ENCODE measurements at regions not wholly inside any gene's neighbourhood (a gene's known extent, or its start where the extent isn't known, plus 50 kb on each side); places are given as distances from the start of the nearest gene placed in this dataset.

DNA sequence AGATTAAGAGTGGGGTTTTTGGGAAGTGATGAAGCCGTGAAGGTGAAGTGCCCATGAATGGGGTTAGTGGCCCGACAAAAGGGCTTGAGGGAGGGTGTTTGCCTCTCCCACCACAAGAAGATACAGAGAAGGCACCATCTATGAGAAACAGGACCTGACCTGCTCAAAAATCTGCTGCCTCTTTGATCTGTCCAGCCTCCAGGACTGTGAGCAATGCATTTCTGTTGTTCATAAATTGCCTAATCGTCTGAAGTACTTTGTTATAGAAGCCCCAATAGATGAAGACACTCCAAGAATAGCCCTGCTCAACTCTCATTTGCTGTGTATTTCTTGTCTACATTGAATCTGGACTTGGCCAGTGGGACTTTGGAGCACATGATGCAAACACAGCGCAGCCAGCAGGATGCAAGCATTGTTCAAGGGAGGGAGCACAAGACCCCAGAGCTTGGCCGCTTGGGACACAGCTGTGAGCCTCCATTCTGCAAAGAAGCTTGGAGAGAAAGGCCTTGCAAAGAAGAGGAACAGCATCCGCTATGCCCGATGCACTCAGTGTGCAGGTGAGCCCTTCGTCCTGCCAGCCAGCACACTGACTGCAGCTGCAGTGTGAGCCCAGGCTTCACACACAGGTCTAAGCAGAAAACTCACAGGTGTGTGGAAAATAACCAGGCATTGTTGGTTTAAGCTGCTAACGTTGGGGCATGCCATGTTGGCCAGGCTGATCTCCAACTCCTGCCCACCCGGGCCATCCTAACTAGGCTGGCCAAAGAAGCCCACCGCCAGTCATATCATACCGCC is 73.2 kb upstream of the KLF6 start:
- Mint-ChIP-seq H3K4me1 (peaks cover 0 to 13% (median 0%) of the 10 kb centered on the region in 7 donors), H3K9me3 (no peaks in the 10 kb centered on the region), H3K36me3 (peaks cover 0 to 3% (median 0%) of the 10 kb centered on the region in 5 donors), H3K27ac (no peak overlapping the region), H3K4me3 (no peak overlapping the region), H3K27me3 (no peaks in the 10 kb centered on the region)
- Histone ChIP-seq H3K4me3 (ENCODE audit: low read length) (no peak overlapping the region), H3K4me1 (ENCODE audit: control insufficient read depth in 2 of 2, insufficient read depth in 2 of 2, low read length in 2 of 2) (no peaks in the 10 kb centered on the region), H3K27me3 (ENCODE audit: control insufficient read depth in 2 of 2, insufficient read depth in 2 of 2, low read length in 2 of 2) (no peaks in the 10 kb centered on the region), H3K36me3 (ENCODE audit: control insufficient read depth in 2 of 3, insufficient read depth in 3 of 3, low read length in 3 of 3) (no peaks in the 10 kb centered on the region), H3K9me3 (ENCODE audit: control insufficient read depth in 2 of 3, low read length in 3 of 3) (no peaks in the 10 kb centered on the region), H3K27ac (ENCODE audit: low read depth, low read length) (no peak overlapping the region)
- DNase-seq: no peak
- ChIA-PET CTCF (no interaction called here), POLR2A (no interaction called here)
- ATAC-seq: no peak
- intact Hi-C loops (cut with micrococcal nuclease): no loop called here

DNA sequence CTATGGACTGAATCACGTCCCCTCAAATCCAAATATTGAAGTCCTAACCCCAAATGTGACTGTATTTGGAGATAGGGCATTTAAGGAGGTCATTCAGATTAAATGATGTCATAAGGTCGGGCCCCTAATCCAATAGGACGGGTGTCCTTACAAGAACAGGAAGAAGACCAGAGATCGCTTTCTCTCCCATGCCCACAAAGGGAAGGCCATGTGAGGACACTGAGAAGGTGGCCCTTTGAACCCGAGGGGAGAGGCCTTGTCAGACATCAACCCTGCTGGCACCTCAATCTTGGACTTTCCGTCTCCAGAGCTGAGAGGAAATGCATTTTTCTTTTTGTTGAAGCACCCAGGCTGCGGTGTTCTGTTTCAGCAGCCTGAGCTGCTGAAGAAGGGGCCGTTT is 72.3 kb upstream of the KLF6 start:
- Mint-ChIP-seq H3K4me3 (no peak overlapping the region), H3K27ac (no peak overlapping the region), H3K27me3 (no peaks in the 10 kb centered on the region), H3K36me3 (peaks cover 0 to 3% (median 0%) of the 10 kb centered on the region in 5 donors), H3K4me1 (peaks cover 0 to 17% (median 2%) of the 10 kb centered on the region in 7 donors), H3K9me3 (no peaks in the 10 kb centered on the region)
- no peaks in the 10 kb centered on the region for H3K36me3 ChIP-seq (ENCODE audit: control insufficient read depth in 2 of 3, insufficient read depth in 3 of 3, low read length in 3 of 3)
- H3K9me3 ChIP-seq (ENCODE audit: control insufficient read depth in 2 of 3, low read length in 3 of 3): no peaks in the 10 kb centered on the region
- ATAC-seq (no peak), DNase-seq (no peak)
- no peak overlapping the region for H3K4me3 ChIP-seq (ENCODE audit: low read length)
- ChIA-PET POLR2A (no interaction called here), CTCF (no interaction called here)
- no peaks in the 10 kb centered on the region for H3K27me3 ChIP-seq (ENCODE audit: control insufficient read depth in 2 of 2, insufficient read depth in 2 of 2, low read length in 2 of 2)
- H3K4me1 ChIP-seq (ENCODE audit: control insufficient read depth in 2 of 2, insufficient read depth in 2 of 2, low read length in 2 of 2): peaks cover 2 to 3% of the 10 kb centered on the region in 2 donors
- H3K27ac ChIP-seq (ENCODE audit: low read depth, low read length): no peak overlapping the region
- intact Hi-C loops (cut with micrococcal nuclease): no loop called here

DNA sequence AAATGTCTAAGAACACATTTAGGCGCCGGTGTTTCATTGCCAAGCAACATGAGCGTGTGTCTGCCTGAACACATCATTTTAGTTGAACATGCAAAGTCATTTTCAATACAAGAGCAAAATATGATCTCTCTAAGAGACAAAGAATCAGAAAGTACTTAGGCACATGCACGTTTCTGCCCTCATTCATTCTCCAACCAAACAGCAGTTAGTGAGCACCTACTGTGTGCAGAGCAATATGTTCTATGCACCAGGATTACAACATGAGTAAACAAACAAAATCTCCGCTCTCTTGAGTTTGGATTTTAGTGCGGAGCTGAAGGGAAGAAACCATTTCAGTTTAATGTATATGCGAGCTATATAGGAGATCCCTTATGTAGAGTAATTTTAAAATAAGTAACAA is 71.6 kb upstream of the KLF6 start:
- no peak overlapping the region for H3K27ac ChIP-seq (ENCODE audit: low read depth, low read length)
- ChIA-PET POLR2A (no interaction called here), CTCF (no interaction called here)
- Mint-ChIP-seq H3K27me3 (no peaks in the 10 kb centered on the region), H3K27ac (peak overlapping the region in 2 of 9 donors; percentile 6 to 8), H3K4me1 (peaks cover 0 to 24% (median 3%) of the 10 kb centered on the region in 7 donors), H3K4me3 (no peak overlapping the region), H3K9me3 (no peaks in the 10 kb centered on the region), H3K36me3 (peaks cover 0 to 3% (median 0%) of the 10 kb centered on the region in 5 donors)
- no peak for DNase-seq
- H3K4me3 ChIP-seq (ENCODE audit: low read length): no peak overlapping the region
- no peaks in the 10 kb centered on the region for H3K27me3 ChIP-seq (ENCODE audit: control insufficient read depth in 2 of 2, insufficient read depth in 2 of 2, low read length in 2 of 2)
- no peaks in the 10 kb centered on the region for H3K36me3 ChIP-seq (ENCODE audit: control insufficient read depth in 2 of 3, insufficient read depth in 3 of 3, low read length in 3 of 3)
- intact Hi-C loops (cut with micrococcal nuclease): no loop called here
- H3K9me3 ChIP-seq (ENCODE audit: control insufficient read depth in 2 of 3, low read length in 3 of 3): no peaks in the 10 kb centered on the region
- peaks cover 5 to 9% of the 10 kb centered on the region in 2 donors for H3K4me1 ChIP-seq (ENCODE audit: control insufficient read depth in 2 of 2, insufficient read depth in 2 of 2, low read length in 2 of 2)
- no peak for ATAC-seq

DNA sequence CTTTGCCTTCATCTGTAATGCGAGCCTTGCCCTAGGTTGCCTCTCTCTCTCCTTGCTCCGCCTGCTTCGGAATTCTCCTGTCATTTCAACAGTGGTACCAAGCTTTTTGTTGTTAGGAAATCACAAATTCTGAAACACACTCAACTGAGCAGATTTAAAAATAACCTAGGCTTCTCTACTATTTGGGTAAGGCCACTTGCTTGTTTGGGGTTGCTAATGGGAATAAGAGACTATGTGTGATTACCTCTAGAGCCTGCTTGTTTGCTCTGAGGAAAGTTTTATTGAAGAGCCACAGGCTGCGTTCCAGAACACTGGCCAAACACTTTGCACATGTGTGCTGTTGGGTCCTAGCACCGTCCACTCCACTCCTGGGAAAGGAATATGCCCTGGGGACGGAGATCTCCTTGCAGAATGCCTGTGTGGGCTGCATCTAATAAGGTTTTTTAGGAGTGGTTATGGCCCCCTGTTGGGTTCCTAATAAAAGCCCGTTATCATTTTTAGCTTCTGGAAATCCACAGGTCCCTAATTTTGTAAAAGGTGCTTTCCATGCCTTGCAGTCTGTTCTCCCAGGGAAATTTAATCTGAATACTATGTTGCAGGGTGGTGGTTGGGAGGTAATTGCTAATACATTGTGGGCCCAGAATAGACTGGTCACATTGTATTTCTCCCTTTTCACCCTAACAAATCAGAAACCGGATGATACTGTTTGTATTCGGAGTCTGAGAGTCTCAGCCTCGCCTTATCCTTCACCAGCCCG is 68.7 kb upstream of the KLF6 start:
- Histone ChIP-seq H3K4me3 (ENCODE audit: low read length) (no peak overlapping the region), H3K36me3 (ENCODE audit: control insufficient read depth in 2 of 3, insufficient read depth in 3 of 3, low read length in 3 of 3) (no peaks in the 10 kb centered on the region), H3K4me1 (ENCODE audit: control insufficient read depth in 2 of 2, insufficient read depth in 2 of 2, low read length in 2 of 2) (peaks cover 5 to 12% of the 10 kb centered on the region in 2 donors), H3K27me3 (ENCODE audit: control insufficient read depth in 2 of 2, insufficient read depth in 2 of 2, low read length in 2 of 2) (no peaks in the 10 kb centered on the region), H3K27ac (ENCODE audit: low read depth, low read length) (no peak overlapping the region), H3K9me3 (ENCODE audit: control insufficient read depth in 2 of 3, low read length in 3 of 3) (no peaks in the 10 kb centered on the region)
- peaks cover 0 to 38% (median 8%) of the 10 kb centered on the region in 7 donors for H3K4me1 Mint-ChIP-seq
- no peaks in the 10 kb centered on the region for H3K27me3 Mint-ChIP-seq
- intact Hi-C loops (cut with micrococcal nuclease): loop anchor here in 1 of 2 donors (2.0 kb wide), 1 partner anchor 25 kb away; no protein-coding TSS in a partner anchor
- H3K4me3 Mint-ChIP-seq: no peak overlapping the region
- peaks cover 0 to 2% (median 0%) of the 10 kb centered on the region in 11 donors for H3K9me3 Mint-ChIP-seq
- POLR2A ChIA-PET: interaction anchor here (0.6 to 1.2 kb wide), 2 partner anchors 12 to 18 kb away, joined by 3 to 4 read pairs; no protein-coding TSS in a partner anchor
- peak overlapping the region in 2 of 9 donors; percentile 7 to 16 for H3K27ac Mint-ChIP-seq
- CTCF ChIA-PET: interaction anchor here (1.5 kb wide), 1 partner anchor 12 kb away, joined by 3 read pairs; no protein-coding TSS in a partner anchor
- DNase-seq: no peak
- H3K36me3 Mint-ChIP-seq: peaks cover 0 to 4% (median 0%) of the 10 kb centered on the region in 5 donors
- no peak for ATAC-seq

DNA sequence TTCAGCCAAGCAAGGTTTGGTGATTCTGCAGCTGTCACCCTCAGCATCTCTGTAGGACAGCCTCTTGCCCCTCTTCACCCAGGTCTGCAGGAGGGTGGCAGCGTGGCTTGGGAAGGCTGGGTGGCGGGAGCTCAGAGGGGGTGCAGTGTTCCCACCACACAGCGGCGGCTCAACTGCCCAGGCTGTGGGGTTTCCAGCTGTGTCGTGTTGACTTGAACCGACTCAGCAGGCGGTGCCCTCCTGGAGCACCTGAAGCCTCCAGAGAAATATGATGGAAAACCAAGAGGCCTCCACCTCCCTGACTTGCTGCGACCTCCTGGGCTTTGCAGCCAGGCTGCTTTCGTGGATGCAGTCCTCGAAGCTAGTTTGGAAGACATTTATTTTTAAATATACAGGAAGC is 68.0 kb upstream of the KLF6 start:
- no peak overlapping the region for H3K27ac ChIP-seq (ENCODE audit: low read depth, low read length)
- no peak overlapping the region for H3K4me3 ChIP-seq (ENCODE audit: low read length)
- ATAC-seq (no peak), DNase-seq (no peak)
- Mint-ChIP-seq H3K27me3 (no peaks in the 10 kb centered on the region), H3K4me1 (peaks cover 0 to 35% (median 8%) of the 10 kb centered on the region in 7 donors), H3K36me3 (peaks cover 0 to 4% (median 0%) of the 10 kb centered on the region in 5 donors), H3K4me3 (no peak overlapping the region), H3K27ac (peak overlapping the region in 1 of 9 donors; percentile 92), H3K9me3 (peaks cover 0 to 2% (median 0%) of the 10 kb centered on the region in 11 donors)
- H3K4me1 ChIP-seq (ENCODE audit: control insufficient read depth in 2 of 2, insufficient read depth in 2 of 2, low read length in 2 of 2): peaks cover 5 to 12% of the 10 kb centered on the region in 2 donors
- H3K36me3 ChIP-seq (ENCODE audit: control insufficient read depth in 2 of 3, insufficient read depth in 3 of 3, low read length in 3 of 3): no peaks in the 10 kb centered on the region
- intact Hi-C loops (cut with micrococcal nuclease): loop anchor here in 1 of 2 donors (2.0 kb wide), 1 partner anchor 24 kb away; no protein-coding TSS in a partner anchor
- ChIA-PET POLR2A (interaction anchor here (1.2 to 1.4 kb wide), 2 partner anchors 11 to 24 kb away, joined by 4 read pairs; no protein-coding TSS in a partner anchor), CTCF (interaction anchor here (1.5 kb wide), 1 partner anchor 11 kb away, joined by 3 read pairs; no protein-coding TSS in a partner anchor)
- H3K27me3 ChIP-seq (ENCODE audit: control insufficient read depth in 2 of 2, insufficient read depth in 2 of 2, low read length in 2 of 2): no peaks in the 10 kb centered on the region
- no peaks in the 10 kb centered on the region for H3K9me3 ChIP-seq (ENCODE audit: control insufficient read depth in 2 of 3, low read length in 3 of 3)

DNA sequence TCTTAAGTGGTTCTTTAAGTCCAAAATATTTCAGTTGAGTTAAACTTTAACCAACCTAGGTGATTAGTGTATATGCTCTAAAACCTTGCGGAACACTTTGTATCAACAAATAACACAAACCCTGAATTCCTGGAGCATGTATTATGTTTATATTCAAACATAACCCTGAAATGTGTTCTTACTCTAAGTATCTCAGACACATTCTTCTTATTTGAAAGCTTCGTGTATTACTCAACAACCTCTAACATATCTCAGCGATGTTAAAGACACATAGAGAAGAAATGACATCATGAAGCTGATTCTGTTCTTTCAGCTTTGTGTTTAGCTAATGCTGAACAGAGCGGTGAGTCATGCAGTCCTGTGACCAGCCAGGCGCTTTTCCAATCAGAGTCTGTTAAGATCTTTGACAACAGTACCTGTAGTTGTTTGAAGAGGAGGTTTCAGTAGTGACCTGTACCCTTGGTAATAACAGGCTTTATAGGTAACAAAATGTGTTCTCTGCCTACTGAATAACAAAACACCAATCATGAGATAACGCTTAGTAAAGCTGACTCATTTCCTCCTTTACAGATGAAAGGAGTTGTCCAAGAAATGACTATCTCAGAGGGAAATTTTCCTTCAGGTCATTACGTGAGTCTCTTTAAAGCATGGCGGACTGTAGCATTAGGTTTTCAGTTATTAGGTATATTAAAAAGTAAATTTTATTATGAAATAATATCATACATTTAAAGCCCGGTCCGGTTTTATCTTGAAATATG is 67.3 kb upstream of the KLF6 start:
- no peak overlapping the region for H3K27ac ChIP-seq (ENCODE audit: low read depth, low read length)
- ChIA-PET POLR2A (interaction anchor here (0.8 to 1.4 kb wide), 5 partner anchors 11 to 67 kb away, joined by 3 to 6 read pairs (median 4); partner anchors contain the start of gene KLF6), CTCF (interaction anchor here (1.5 to 1.6 kb wide), 2 partner anchors 11 to 16 kb away, joined by 3 read pairs; no protein-coding TSS in a partner anchor)
- no peaks in the 10 kb centered on the region for H3K9me3 ChIP-seq (ENCODE audit: control insufficient read depth in 2 of 3, low read length in 3 of 3)
- peak in 2 of 9 donors; percentile 28 to 55 for DNase-seq
- peak overlapping the region in 1 of 10 donors; percentile 55 for H3K4me3 Mint-ChIP-seq
- intact Hi-C loops (cut with micrococcal nuclease): loop anchor here in 1 of 2 donors (1.0 to 2.0 kb wide), 5 partner anchors 21 to 67 kb away; partner anchors contain the start of gene KLF6
- peak; percentile 87 for ATAC-seq
- H3K4me1 ChIP-seq (ENCODE audit: control insufficient read depth in 2 of 2, insufficient read depth in 2 of 2, low read length in 2 of 2): peaks cover 5 to 12% of the 10 kb centered on the region in 2 donors
- H3K27me3 ChIP-seq (ENCODE audit: control insufficient read depth in 2 of 2, insufficient read depth in 2 of 2, low read length in 2 of 2): no peaks in the 10 kb centered on the region
- H3K27me3 Mint-ChIP-seq: no peaks in the 10 kb centered on the region
- peaks cover 0 to 4% (median 0%) of the 10 kb centered on the region in 5 donors for H3K36me3 Mint-ChIP-seq
- peaks cover 0 to 2% (median 0%) of the 10 kb centered on the region in 11 donors for H3K9me3 Mint-ChIP-seq
- H3K27ac Mint-ChIP-seq: peak overlapping the region in 3 of 9 donors; percentile 70 to 92 (median 80)
- no peaks in the 10 kb centered on the region for H3K36me3 ChIP-seq (ENCODE audit: control insufficient read depth in 2 of 3, insufficient read depth in 3 of 3, low read length in 3 of 3)
- no peak overlapping the region for H3K4me3 ChIP-seq (ENCODE audit: low read length)
- H3K4me1 Mint-ChIP-seq: peaks cover 0 to 35% (median 8%) of the 10 kb centered on the region in 7 donors

Data from naive thymus-derived CD4-positive, alpha-beta T cell (primary cell).